NCI-H2029 (cell line): ENCODE measurements at regions not wholly inside any gene's neighbourhood (a gene's known extent, or its start where the extent isn't known, plus 50 kb on each side); places are given as distances from the start of the nearest gene placed in this dataset.
"Not testable (repeated sequence)": the region's sequence is repeated elsewhere in the genome, so short reads cannot be mapped to it uniquely, and the experiment has no call there.

Experiments used
- DNase-seq: peaks from one replicate; lab custom pipeline; 2025; lab: John Stamatoyannopoulos, UW

GRCh38 chr9:97176206-97176605, 131.3 kb upstream of the CCDC180 start:
- DNase-seq: peak; percentile 12

GRCh38 chr9:97168174-97168573, 129.2 kb upstream of the CTSV start:
- not testable (repeated sequence) for DNase-seq

DNA sequence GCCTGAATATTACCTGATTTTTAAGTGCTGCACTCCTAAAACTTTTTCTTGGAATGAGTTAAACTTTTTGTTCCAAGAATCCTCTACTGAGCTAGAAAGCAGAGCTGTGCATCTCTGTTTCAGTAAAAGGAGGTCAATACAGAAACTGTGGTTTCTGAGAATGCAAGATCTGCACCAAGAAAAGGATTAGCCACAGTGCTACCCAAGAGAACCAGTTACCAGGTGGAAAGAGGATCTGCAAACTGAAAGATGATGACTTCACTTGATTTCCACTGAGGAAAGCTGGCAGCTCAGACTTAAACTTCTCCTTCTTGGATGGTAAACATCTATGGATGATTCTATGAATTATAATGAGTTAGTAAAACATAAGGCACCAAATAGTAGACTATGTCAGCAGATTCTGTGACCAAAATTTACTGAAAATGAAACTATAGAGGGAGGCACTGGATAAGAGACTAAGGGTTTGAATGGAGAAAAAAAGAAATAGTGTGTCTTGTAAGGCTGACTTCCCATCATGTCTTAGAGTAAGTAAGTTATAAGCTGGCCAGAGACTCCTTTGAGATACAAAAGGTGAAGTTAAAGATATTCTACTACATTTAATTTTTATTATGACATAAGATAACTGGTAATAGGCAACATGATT, 127.7 kb upstream of the CTSV start:
- DNase-seq: not testable (repeated sequence)

DNA sequence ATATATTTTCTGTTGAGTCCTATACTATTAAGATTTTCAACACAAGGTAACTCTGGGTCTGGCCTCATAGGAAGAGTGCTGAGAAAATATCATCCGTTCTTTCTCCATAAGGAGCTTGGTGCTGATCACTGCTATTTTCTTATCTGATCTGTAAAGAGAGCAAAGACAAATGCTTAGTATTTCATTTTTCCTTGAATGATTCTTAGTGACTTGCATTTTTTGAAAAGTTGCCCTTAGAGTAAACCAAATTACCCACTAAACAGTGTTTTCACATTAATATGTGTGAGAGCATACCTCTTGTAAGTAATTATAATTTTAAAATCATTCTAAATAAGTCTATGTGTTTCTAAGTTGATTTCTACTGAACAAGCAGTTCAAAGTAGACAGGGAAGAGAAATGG, 121.3 kb upstream of the CTSV start:
- no peak for DNase-seq

DNA sequence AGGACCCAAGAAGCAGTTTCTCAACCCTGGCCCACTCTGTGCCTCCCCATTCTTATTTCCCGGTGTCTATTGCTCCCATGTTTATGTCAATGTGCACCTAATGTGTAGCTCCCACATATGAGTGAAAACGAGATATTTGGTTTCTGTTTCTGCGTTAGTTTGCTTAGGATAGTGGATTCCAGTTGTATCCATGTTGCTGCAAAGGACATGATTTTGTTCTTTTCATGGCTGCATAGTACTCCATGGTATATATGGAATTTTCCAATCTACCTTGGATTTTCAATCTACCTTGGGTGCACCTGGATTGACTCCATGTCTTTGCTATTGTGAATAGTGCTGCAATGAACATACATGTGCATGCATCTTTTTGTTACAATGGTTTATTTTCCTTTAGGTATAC, 119.8 kb upstream of the CTSV start:
- DNase-seq: not testable (repeated sequence)

DNA sequence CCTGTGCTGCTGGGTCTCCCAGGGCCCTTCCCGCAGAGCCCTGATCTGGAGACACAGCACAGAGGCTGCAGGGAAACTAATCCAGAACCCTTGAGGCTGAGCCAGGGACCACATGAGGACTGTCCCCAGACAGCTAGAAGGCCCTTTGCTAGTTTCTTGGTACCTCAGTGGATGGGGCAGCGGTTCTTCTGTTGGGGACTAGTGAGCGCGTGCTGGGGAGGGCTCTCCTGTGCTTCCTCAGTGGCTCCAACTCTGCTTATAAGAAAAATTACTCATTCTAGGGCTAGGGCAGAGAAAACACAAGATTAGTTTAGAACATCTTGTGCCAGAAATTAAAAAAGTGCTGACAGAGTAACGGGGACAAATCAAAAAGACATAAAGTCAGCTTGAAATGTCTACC, 116.5 kb upstream of the CTSV start:
- not testable (repeated sequence) for DNase-seq

DNA sequence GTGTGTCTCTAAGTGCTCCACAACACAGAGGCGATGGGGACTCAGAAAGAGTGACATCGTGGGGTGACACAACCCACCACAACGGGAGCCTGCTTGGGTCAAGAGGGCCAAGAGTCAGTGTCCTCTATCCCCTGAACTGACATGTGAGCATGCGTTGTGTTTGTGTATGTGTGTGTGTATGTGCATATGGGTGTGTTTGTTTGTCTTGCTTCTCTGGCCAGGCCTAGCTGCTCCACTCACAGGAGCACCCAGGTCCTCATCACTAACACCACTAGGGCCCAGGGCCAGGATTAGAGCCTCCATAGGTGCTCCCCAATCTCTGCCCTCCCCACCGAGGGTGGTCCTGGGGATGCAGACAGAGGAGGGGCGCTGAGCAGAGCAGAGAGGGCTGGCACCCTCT, 115.0 kb upstream of the CTSV start:
- peak; percentile 15 for DNase-seq

DNA sequence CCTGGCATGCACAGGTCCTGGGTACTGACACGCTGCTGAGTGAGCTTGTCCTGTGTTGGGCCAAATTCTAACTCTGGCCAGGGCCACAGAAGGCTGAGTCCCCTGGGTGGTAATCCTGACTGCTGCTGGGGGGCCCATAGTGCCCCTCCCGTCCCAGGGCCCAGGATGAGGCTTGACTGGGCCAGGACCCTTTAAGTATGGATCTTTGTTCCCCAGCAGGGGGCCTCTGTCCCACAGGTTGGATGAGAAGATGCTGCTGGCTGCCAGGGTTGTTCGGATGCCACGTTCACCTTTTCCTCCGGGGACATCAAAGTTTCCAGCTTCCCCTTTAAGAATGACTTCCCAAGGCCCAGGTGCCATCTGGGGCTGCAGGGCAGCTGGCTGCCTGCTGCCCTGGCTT, 114.2 kb upstream of the CTSV start:
- DNase-seq: not testable (repeated sequence)

DNA sequence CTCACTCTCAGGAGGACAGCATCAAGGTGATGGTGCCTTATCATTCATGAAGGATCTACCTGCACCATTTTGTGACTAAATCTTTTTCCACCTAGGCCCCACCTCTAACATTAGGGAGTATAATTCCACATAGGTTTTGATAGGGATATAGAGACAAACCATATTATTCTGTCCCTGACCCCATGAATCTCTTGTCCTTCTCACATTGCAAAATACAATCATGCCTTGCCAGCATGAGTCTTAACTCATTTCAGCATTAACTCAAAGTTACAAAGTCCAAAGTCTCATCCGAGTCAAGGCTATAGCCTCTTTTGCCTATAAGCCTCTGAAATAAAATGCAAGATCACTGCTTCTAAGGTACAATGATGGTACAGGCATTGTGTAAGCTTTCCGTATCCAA, 111.5 kb upstream of the CTSV start:
- DNase-seq: not testable (repeated sequence)

GRCh38 chr9:97148428-97148827, 109.5 kb upstream of the CTSV start:
- DNase-seq: not testable (repeated sequence)

- not testable (repeated sequence) for DNase-seq
These were observed 106.7 kb upstream of the CTSV start for GRCh38 chr9:97145680-97146079.

- no peak for DNase-seq
These were observed 101.6 kb upstream of the CTSV start for GRCh38 chr9:97140566-97140965.

DNA sequence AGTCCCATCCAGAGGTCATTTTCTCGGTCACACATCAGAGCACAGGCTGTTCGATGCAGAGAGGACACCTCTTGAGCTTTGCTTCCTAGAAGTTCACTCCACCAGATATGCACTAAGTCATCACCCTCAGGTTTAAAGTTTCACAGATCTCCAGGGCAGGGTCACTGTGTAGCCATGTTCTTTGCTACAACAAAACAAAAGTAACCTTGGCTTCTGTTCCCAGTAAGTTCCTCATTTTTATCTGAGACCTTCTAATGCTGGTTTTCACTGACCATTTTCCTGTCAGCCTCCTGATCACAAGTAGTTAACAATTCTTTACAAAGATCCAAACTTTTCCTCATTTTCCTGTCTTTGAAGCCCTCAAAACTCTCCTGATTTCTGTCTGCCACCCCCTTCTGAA, 97.5 kb upstream of the CTSV start:
- no peak for DNase-seq

GRCh38 chr9:97133966-97134365, 95.0 kb upstream of the CTSV start:
- not testable (repeated sequence) for DNase-seq

- DNase-seq: no peak
These were observed 93.9 kb upstream of the CTSV start for GRCh38 chr9:97132865-97133264.

DNA sequence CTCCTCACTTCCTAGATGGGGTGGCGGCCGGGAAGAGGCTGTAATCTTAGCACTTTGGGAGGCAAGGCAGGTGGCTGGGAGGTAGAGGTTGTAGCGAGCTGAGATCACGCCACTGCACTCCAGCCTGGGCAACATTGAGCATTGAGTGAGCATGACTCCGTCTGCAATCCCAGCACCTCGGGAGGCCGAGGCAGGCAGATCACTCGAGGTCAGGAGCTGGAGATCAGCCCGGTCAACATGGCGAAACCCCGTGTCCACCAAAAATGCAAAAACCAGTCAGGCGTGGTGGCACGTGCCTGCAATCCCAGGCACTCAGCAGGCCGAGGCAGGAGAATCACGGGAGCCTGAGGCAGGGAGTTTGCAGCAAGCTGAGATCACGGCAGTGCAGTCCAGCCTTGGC, 91.9 kb upstream of the CTSV start:
- DNase-seq: not testable (repeated sequence)

DNA sequence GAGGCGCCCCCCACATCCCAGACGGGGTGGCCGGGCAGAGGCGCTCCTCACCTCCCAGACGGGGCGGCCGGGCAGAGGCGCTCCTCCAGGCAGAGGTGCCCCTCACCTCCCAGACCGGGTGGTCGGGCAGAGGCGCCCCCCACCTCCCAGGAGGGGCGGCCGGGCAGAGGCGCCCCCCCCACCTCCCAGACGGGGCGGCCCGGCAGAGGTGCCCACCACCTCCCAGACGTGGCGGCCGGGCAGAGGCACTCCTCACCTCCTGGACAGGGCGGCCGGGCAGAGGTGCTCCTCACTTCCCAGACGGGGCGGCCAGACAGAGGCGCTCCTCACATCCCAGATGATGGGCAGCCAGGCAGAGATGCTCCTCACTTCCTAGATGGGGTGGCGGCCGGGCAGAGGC, 91.4 kb upstream of the CTSV start:
- DNase-seq: not testable (repeated sequence)

GRCh38 chr9:97128919-97129318, 90.0 kb upstream of the CTSV start:
- no peak for DNase-seq

DNA sequence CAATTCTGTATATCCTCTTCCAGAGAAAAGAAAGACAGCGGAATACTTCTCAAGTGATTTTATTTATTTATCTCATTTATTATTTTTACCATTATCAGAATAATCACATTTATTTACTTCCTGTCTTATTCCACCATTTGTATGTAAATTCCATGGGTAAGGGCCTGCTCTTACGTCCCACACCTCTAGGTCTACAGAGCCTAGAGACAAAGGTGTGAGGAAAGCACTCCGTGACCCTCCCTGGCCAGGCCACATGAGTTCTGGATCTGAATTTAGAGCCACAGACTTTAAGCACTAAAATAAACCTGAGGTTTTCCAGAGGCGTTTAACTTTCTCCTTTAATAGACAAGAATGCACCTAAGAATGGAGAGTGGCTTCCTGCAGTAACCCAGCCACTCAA, 85.3 kb upstream of the CTSV start:
- no peak for DNase-seq

DNA sequence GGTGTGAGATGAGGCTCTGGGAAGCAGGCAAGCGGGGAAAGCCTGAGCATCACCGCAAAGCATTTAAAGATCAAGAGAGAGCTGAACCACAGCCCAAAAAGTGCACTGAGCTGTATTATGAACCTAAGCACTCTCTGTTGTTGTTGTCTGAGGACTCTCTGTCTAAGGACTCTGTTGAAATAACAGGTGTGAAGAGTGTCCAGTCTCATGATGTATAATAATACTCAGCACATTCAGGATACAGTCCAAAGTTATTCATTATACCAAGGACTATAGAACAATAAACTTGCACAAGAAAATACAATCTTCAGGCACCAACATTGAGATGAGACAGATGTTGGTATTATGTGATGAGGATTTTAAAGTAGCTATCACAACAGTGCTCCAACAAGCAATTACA, 71.8 kb upstream of the CTSV start:
- DNase-seq: no peak

- peak; percentile 41 for DNase-seq
These were observed 70.4 kb upstream of the CTSV start for GRCh38 chr9:97109194-97109811.

- not testable (repeated sequence) for DNase-seq
These were observed 66.3 kb upstream of the CTSV start for GRCh38 chr9:97105220-97105619.

- DNase-seq: peak; percentile 39
These were observed 64.9 kb upstream of the CTSV start for GRCh38 chr9:97103613-97104383.
